Stimulated activated CD8-positive, alpha-beta memory T cell treated with anti-CD3 and anti-CD28 coated beads, Interleukin-12 subunit alpha, Interleukin-12 subunit beta, amount 100 ng/mL, for 1 hour (primary cell): ENCODE measurements at regions not wholly inside any gene's neighbourhood (a gene's known extent, or its start where the extent isn't known, plus 50 kb on each side); places are given as distances from the start of the nearest gene placed in this dataset.
"Not testable (repeated sequence)": the region's sequence is repeated elsewhere in the genome, so short reads cannot be mapped to it uniquely, and the experiment has no call there.

Source experiments
- DNase-seq: peaks from one replicate; pipeline ENCODE4 v3.0.0-alpha.2; 2020; ENCODE audit warnings: low read depth

- DNase-seq: no peak
These were observed 290.6 kb upstream of the ARHGEF26 start for GRCh38 chr3:153830552-153830951.

- no peak for DNase-seq
These were observed 285.6 kb upstream of the ARHGEF26 start for GRCh38 chr3:153835540-153835939.

DNA sequence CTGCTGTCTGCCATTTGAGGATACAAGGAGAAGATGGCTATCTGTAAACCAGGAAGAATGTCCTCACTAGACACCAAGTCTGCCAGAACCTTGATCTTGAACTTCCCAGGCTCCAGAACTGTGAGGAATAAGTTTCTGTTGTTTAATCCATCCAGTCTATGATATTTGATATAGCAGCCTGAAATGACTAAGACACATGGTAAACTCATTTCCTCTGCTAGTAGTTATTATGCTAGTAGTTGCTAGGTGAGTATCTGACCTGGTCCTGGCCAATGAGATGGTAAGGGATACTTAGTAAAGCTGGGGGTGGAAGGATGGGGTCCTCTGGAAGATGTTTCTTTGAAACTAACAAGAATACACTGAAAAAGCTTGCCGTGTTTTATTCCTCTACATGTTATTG is 280.7 kb upstream of the ARHGEF26 start:
- no peak for DNase-seq

DNA sequence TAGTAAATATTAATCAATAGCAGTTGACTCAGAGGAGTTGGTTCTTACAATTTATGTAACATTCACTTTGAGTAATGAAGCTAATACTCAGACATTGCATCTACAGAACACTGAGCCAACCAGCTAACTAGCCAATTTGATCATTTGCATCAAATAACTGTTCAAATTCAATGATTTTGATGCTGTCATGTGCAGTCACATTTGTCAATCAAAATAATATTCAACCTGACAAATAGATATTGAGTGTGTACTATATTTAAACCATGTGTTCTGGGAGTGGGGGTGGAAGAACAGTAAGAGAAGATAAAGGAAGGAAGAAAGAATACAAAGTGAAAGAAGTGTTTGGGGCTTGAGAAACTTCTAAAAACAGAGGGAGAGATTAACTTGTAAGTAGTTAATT is 277.2 kb upstream of the ARHGEF26 start:
- no peak for DNase-seq

DNA sequence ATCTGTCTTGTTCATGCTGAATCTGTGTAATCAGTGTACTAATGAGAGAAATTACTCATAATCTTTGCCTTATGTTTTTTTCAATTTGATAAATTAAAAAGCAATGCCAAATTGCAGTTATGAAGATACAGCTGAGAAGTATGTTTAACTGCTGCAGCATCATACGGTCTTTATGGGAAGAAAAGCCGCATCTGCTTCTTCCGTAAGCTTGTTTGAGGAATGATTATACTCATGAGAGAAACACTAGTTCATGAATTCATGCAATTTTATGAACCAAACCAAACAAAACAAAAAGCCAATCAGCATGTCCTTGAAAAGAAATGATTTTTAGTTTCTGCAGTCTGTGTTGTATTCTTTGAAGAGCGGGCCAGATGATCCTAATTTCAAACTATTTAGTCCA is 275.9 kb upstream of the ARHGEF26 start:
- no peak for DNase-seq

- DNase-seq: no peak
These were observed 272.5 kb upstream of the ARHGEF26 start for GRCh38 chr3:153848702-153849101.

- DNase-seq: no peak
These were observed 268.8 kb upstream of the ARHGEF26 start for GRCh38 chr3:153852355-153852754.

DNA sequence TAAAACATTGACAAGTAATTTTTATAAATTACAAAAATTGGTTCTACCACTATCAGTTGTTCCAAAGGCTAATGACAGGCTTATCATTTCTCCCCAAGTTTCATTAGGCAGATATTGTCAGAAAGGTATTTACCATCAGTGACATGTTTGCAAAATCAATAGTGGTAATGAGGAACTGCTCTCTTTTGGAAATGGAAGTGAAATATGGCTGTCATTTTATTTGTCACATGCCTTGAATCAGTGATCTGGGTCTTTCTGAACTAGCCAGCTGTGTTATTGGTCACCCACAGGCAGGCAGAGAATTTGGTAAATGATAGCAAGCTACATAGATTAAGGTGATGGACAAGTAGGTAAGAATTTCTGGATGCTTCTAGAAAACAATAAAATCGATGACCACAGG is 268.0 kb upstream of the ARHGEF26 start:
- DNase-seq: no peak

GRCh38 chr3:153855772-153856171 is 265.4 kb upstream of the ARHGEF26 start:
- DNase-seq: no peak

DNA sequence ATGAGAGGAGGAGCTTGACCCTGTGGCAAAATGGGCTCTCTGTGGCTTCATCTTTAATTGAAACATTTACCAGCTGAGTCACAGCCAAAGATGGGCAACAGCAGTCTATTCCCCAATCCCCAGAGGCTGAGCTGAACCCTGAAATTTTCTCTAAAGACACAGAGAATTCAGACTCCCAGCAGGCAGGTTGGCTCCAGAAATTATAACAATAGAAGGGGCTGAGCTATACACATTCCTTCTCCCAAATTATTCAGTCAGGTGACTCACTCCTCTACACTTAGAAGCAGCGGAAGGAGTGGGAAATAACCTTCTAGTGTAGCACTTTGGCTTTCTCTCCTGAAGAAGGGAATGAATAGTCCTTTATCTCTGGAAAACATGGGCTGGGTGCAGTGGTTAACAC is 264.3 kb upstream of the ARHGEF26 start:
- no peak for DNase-seq

- no peak for DNase-seq
These were observed 256.4 kb upstream of the ARHGEF26 start for GRCh38 chr3:153864793-153865192.

GRCh38 chr3:153866901-153867300 is 254.3 kb upstream of the ARHGEF26 start:
- DNase-seq: no peak

GRCh38 chr3:153874348-153874747 is 246.8 kb upstream of the ARHGEF26 start:
- not testable (repeated sequence) for DNase-seq

DNA sequence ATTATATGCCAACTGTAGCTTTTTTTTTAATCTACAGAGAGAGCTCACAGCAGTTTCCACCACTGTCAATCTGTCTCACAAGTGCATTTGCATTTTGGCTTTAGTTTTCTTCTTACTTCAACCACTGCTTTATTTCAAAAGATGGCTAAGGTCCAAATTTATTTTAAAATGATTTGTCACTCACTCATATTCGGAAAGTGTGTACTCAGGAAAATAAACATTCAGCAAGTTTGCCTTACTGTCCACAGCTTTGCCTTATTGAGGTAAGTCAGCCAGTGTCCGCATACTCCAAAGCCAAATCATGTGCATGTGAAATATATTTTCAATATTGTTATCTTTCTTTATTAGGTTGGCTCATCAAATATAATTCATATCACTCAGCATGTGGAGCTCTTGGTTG is 240.7 kb upstream of the ARHGEF26 start:
- DNase-seq: no peak

DNA sequence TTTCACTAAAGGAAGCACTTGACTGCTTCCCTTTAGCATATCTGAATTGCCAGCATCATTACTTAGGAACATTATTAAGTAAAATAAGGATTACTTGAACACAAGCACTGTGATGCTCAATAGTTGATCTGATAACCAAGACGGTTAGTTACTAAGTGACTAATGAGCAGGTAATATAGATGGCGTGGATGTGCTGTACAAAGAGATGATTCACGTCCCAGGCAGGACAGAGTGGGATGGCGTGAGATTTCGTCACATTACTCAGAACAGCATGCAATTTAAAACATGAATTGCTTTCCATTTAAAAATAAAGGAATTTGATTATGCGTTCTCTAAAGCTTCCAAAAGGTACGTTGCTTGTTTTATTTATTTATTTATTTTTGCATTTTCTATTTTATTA is 240.0 kb upstream of the ARHGEF26 start:
- no peak for DNase-seq

DNA sequence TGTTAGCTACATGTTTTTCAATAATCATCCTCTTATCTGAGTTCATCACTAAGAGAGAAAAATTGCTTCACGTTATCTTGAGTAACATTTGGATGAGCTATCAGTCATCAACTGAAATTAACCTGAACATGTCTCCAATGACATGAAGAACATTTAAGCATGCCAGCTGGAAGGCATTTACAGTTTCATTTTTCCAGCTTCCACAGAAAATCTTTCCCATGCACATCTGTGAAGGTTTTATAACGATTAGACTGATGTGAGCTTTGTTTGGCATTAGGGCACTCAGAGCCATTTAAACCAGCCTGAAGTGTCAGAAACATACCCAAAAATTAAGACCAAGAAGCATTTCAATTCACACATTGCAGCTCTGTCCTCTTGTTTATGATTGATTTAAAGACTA is 235.8 kb upstream of the ARHGEF26 start:
- no peak for DNase-seq

GRCh38 chr3:153889905-153890334 is 231.3 kb upstream of the ARHGEF26 start:
- DNase-seq: no peak

DNA sequence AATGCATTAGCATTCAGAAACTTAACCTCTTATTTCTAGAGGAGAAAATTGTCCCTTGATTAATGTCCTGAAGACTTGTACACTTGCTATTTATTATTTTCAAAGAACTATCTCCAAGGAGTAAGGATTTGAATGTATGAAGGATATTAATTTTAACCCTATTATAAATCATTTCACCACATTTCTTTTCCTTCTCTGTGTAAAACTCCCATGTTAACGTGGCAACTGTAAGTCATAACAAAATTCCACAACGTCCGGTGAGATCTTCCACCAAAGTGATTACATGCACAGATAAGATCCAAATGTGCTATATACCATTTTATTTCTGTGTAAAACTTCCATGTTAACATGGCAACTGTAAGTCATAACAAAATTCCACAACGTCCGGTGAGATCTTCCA is 229.1 kb upstream of the ARHGEF26 start:
- DNase-seq: no peak

DNA sequence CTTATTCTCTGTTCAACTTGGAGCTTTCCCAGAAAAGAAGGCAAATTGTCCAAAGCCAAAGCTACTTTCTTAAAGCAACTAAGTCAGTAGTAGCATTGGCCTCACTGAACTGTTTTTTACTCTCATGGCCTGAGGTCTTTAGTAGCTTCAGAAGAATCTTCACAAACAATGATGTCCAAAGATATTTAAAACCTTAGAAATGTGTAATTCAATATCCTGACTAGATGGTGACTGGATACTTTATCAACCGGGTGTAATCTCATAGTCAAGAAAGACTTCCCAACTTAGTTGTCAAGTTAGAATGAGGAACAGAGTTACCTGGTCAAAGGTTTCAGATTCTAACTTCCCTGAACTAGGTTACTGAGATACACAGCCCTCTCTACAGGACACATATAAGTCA is 226.3 kb upstream of the ARHGEF26 start:
- DNase-seq: no peak

DNA sequence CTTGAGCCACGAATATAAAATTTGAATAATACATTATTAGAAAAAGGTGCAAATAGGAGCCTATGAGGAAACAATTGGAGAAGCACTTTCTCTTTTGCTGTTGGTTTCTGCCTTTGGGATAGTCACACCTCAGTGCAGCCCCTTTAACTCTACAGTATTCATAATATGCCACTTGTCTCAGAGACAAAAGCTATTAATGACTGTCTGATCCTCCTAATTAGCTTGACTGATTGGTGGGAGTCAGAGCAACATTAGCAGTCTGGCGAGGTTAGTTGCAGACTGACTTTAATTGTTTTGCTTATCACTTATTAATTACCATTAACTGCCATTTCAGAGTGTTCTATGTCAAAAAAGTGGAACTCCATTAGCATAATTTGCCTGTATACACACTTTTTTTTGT is 225.0 kb upstream of the ARHGEF26 start:
- DNase-seq: no peak

- no peak for DNase-seq
These were observed 224.0 kb upstream of the ARHGEF26 start for GRCh38 chr3:153897025-153897723.

GRCh38 chr3:153897842-153898241 is 223.3 kb upstream of the ARHGEF26 start:
- no peak for DNase-seq

DNA sequence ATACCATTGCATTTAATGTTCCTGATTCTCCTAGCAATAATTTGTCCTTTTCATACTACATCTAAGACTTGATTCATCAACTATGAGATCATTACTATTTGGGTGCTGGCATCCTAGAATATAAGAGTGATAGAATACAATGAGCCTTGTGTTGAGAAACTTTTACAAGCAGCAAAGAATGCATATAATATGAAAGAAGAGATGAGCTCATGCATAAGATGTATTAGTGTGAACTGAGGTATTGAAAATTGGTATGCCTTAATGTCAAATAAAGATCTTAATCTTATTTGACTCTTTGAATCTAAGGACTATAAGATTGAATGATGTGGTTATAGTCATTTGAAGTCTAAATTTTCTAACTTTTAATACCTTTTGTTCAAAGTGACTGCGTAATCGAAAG is 220.0 kb upstream of the ARHGEF26 start:
- no peak for DNase-seq

GRCh38 chr3:153901991-153902390 is 219.2 kb upstream of the ARHGEF26 start:
- no peak for DNase-seq

DNA sequence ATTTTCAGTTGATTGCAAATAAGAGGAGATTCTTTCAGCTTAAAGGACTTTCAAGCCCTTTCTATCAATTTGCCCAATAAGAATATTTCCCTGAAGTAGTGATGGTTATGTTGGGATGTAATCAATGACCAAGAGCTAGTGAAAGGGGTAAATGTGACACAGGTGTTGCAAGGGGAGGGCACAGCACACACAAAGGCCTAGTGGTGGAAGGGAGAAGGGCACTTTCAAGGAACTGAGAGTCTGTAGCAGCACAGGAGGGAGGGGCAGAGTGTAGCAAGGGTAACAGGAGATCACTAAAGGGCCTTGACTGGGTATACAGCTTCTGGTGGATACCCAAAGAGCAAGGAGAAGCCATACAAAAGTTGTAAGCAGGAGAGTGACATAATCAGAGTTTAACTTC is 217.8 kb upstream of the ARHGEF26 start:
- no peak for DNase-seq
